ENCODE measurements at regions not wholly inside any gene's neighbourhood (a gene's known extent, or its start where the extent isn't known, plus 50 kb on each side); places are given as distances from the start of the nearest gene placed in this dataset.

- Histone ChIP-seq H3K79me2 (ENCODE audit: control insufficient read depth, insufficient read depth, low read length) (no peaks in the 10 kb centered on the region), H3K9me3 (replicated peaks; ENCODE audit: control insufficient read depth, insufficient read depth, low read length) (no peaks in the 10 kb centered on the region), H3K36me3 (ENCODE audit: control insufficient read depth in 2 of 2, insufficient read depth in 2 of 2, low read length in 1 of 2) (no peaks in the 10 kb centered on the region), H3K4me3 (no peak overlapping the region), H3K9ac (ENCODE audit: control insufficient read depth, insufficient read depth, low read length) (no peak overlapping the region), H3K4me2 (ENCODE audit: control insufficient read depth, insufficient read depth) (no peak overlapping the region), H3K27me3 (replicated peaks in 1 of 2; ENCODE audit: control insufficient read depth in 2 of 2, insufficient read depth in 2 of 2, low read length in 1 of 2) (no peaks in the 10 kb centered on the region; a peak in 1 of 4 replicates), H3K27ac (ENCODE audit: control insufficient read depth, insufficient read depth) (no peak overlapping the region), H2AFZ (ENCODE audit: control insufficient read depth, low read depth, low read length) (no peak overlapping the region), H4K20me1 (ENCODE audit: control insufficient read depth, insufficient read depth) (no peaks in the 10 kb centered on the region), H3K4me1 (ENCODE audit: control insufficient read depth, insufficient read depth, low read length) (no peaks in the 10 kb centered on the region)
- ChIA-PET CTCF (no interaction called here), RAD21 (ENCODE audit: unreplicated experiment) (no interaction called here), POLR2A (no interaction called here), SMC1A (ENCODE audit: uncharacterized antibody, unreplicated experiment) (no interaction called here)
- WGBS (ENCODE audit: insufficient coverage, insufficient replicate concordance, low lambda C conversion rate, missing lambda C conversion rate) = 10% methylated on average over 3 of the region's 3 CpGs
- TF ChIP-seq MTA2 (IDR thresholded peaks at IDR 0.05; ENCODE audit: low read depth) (no peak), RUNX3 (IDR thresholded peaks at IDR 0.05; ENCODE audit: low read length) (no peak), HCFC1 (IDR thresholded peaks at IDR 0.05; ENCODE audit: low read length) (no peak), TBL1XR1 (IDR thresholded peaks at IDR 0.05; ENCODE audit: low read depth, low read length) (no peak), GABPA (IDR thresholded peaks at IDR 0.05; ENCODE audit: low read depth) (no peak), SUPT20H (IDR thresholded peaks at IDR 0.05; ENCODE audit: borderline replicate concordance, control insufficient read depth, low read depth, low read length) (no peak), DPF2 (IDR thresholded peaks at IDR 0.05) (no peak), ZBTB4 (CRISPR knock-in tag; IDR thresholded peaks at IDR 0.05) (no peak), FOXM1 (IDR thresholded peaks at IDR 0.05; ENCODE audit: low read depth, low read length) (no peak), NR2C2 (IDR thresholded peaks at IDR 0.05; ENCODE audit: borderline replicate concordance, control insufficient read depth, insufficient read length, low read depth) (no peak)
- in situ Hi-C loops (cut with MboI) = no loop called here
- FAIRE-seq (no peak), DNase-seq (ENCODE audit: low read depth, low spot score) (no peak), ATAC-seq (no peak)
- intact Hi-C loops (cut with micrococcal nuclease; ENCODE audit: unreplicated experiment) = no loop called here
- no TSS peak for BruUV-seq (replicated peaks)
Observed at GRCh38 chr9:17962747-17963146, 383.9 kb downstream of the SH3GL2 start.
